ENCODE measurements at regions not wholly inside any gene's neighbourhood (a gene's known extent, or its start where the extent isn't known, plus 50 kb on each side); places are given as distances from the start of the nearest gene placed in this dataset.

DNA sequence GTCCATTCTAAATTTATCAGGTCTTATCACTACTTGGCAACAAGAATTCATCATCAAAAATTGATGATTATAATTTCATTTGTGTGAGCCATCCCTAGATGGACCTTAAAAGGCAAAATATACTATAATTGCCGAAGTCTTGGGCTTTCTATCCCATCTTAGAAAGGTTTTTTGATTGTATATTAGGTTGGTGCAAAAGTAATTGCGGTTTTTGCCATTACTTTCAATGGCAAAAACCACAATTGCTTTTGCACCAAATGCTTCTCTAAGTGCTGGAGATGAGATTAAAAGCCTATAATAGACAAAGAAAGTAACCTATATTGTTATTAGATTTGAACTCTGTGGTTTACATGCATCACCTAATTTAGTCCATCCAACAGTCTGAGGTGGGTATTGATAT, 612.9 kb downstream of the ZNF385D start (continued):
- TF ChIP-seq ZNF132 (tag by site-specific recombination; IDR thresholded peaks at IDR 0.05; ENCODE audit: borderline replicate concordance) (no peak), ZNF677 (tag by site-specific recombination; IDR thresholded peaks at IDR 0.05) (no peak)

DNA sequence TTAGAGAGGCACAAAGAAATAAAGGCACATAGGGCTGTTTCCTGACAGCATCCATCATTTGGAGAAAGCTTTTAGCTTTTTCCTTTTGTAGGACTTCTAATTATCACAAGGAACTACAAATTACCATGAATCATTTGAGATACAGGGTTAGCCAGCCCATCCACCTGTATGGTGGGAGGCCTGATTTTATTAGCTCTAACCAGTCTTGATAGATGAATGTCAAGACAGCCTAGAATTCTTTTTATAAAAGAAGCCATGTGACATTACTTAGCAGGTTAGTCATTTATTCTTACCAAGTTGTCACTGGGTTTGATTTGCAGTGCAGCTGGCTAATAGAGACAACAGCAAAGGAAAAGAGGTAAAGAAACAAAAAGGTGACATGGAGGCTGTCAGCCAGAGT, 618.1 kb downstream of the ZNF385D start:
- TF ChIP-seq ZNF138 (tag by site-specific recombination; IDR thresholded peaks at IDR 0.05; ENCODE audit: borderline replicate concordance) (no peak), ZNF549 (tag by site-specific recombination; IDR thresholded peaks at IDR 0.05) (no peak), ZNF16 (tag by site-specific recombination; IDR thresholded peaks at IDR 0.05; ENCODE audit: low read depth) (no peak), YY2 (tag by site-specific recombination; IDR thresholded peaks at IDR 0.05) (no peak), SETDB1 (IDR thresholded peaks at IDR 0.05; ENCODE audit: insufficient read length, low read length) (no peak), ZBTB8A (tag by site-specific recombination; IDR thresholded peaks at IDR 0.05) (no peak), ZNF677 (tag by site-specific recombination; IDR thresholded peaks at IDR 0.05) (no peak), ZNF791 (tag by site-specific recombination; IDR thresholded peaks at IDR 0.05) (no peak), ZNF521 (tag by site-specific recombination; IDR thresholded peaks at IDR 0.05) (no peak), ZNF513 (tag by site-specific recombination; IDR thresholded peaks at IDR 0.05) (no peak), GLI2 (tag by site-specific recombination; IDR thresholded peaks at IDR 0.05; ENCODE audit: borderline replicate concordance, low read depth) (no peak), PBX3 (CRISPR knock-in tag; IDR thresholded peaks at IDR 0.05) (no peak), ZNF2 (tag by site-specific recombination; IDR thresholded peaks at IDR 0.05) (no peak), ZNF292 (tag by site-specific recombination; IDR thresholded peaks at IDR 0.05; ENCODE audit: borderline replicate concordance, low read depth) (no peak), INSM2 (tag by site-specific recombination; IDR thresholded peaks at IDR 0.05) (no peak), ZNF548 (tag by site-specific recombination; IDR thresholded peaks at IDR 0.05) (no peak), PATZ1 (tag by site-specific recombination; IDR thresholded peaks at IDR 0.05) (no peak), GLIS2 (tag by site-specific recombination; IDR thresholded peaks at IDR 0.05) (no peak)
- TF ChIP-seq, protein P1, sequence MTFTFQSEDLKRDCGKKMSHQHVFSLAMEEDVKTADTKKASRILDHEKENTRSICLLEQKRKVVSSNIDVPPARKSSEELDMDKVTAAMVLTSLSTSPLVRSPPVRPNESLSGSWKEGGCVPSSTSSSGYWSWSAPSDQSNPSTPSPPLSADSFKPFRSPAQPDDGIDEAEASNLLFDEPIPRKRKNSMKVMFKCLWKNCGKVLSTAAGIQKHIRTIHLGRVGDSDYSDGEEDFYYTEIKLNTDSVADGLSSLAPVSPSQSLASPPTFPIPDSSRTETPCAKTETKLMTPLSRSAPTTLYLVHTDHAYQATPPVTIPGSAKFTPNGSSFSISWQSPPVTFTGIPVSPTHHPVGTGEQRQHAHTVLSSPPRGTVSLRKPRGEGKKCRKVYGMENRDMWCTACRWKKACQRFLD (tag by site-specific recombination; IDR thresholded peaks at IDR 0.05) = no peak
- H3K27ac ChIP-seq (ENCODE audit: extremely low read depth, low read depth, low read length) = no peak overlapping the region
- H3K4me3 ChIP-seq (ENCODE audit: low read depth, low read length) = no peak overlapping the region
- no peaks in the 10 kb centered on the region for H3K9me3 ChIP-seq (ENCODE audit: control insufficient read depth, insufficient read depth, low read depth, low read length)
- CTCF ChIA-PET = no interaction called here
- POLR2A ChIA-PET = no interaction called here
- H3K36me3 ChIP-seq (ENCODE audit: control insufficient read depth in 2 of 2, insufficient read depth in 1 of 2, low read length in 2 of 2) = no peaks in the 10 kb centered on the region
- H3K4me1 ChIP-seq (ENCODE audit: control insufficient read depth, insufficient read depth, low read length) = no peaks in the 10 kb centered on the region
